GM21717 (cell line): ENCODE measurements at regions not wholly inside any gene's neighbourhood (a gene's known extent, or its start where the extent isn't known, plus 50 kb on each side); places are given as distances from the start of the nearest gene placed in this dataset.

Experiments
- ATAC-seq: cut with Tn5 transposase; IDR thresholded peaks from one replicate; pipeline ENCODE4 v1.9.1; 2021; ENCODE audit warnings: mild to moderate bottlenecking, moderate library complexity; ENCODE audit not compliant: unreplicated experiment

GRCh38 chr3:146854523-146854922, 249.4 kb upstream of the PLSCR5 start:
- no peak for ATAC-seq

- ATAC-seq: no peak
Measured at GRCh38 chr3:146851665-146852064, 246.5 kb upstream of the PLSCR5 start.

DNA sequence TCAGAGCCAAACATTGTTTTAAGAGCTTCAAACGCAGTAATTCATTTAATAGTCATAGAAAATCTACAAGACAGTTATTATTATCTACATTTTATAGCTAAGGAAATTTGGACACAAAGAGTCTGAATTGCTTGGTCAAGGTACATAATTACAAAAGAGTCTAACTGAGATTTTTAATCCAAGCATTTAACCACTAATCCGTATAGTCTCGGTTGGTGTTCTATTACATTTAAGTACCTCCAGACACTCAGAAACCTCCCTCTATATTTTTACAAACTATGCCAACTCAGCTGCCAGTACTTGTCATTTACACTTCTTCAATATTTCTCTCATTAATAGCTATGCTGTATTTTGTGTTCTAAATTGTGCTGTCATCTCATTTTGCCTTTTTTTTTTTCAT, 240.2 kb upstream of the PLSCR5 start:
- ATAC-seq: no peak

DNA sequence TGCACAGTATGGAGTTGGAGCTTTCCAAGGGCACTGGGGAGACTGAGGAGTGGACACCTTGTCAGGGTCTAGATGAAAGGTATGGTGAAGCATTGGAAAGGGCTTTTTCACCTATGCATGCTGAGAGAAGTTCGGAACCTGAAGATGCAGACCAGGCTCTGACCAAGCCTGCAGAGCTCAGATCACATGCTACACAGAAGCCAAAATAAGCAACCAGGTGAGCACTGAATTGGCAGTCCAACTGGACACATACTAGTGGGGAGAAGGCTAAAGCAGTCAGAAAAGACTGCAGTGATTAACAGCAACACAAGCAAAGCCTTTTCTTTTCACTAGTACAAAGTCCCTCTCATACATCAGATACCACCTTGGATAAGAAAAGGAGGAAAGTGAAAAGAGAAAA, 238.3 kb upstream of the PLSCR5 start:
- ATAC-seq: no peak

- no peak for ATAC-seq
Measured at GRCh38 chr3:146839727-146840375, 234.7 kb upstream of the PLSCR5 start.

DNA sequence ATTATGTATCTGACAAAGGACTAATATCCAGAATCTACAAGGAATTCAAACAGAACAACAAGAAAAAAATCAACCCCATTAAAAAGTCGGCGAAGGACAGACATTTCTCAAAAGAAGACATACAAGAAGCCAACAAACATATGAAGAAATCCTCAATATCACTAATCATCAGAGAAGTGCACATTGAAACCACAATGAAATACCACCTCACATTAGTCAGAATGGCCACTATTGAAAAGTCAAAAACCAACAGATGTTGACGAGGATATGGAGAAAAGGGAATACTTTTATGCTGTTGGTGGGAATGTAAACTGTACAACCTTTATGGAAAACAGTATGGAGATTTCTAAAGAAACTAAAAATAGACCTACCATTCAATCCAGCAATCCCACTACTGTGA, 233.1 kb upstream of the PLSCR5 start:
- ATAC-seq: no peak

- ATAC-seq: no peak
Measured at GRCh38 chr3:146834917-146835316, 229.8 kb upstream of the PLSCR5 start.

DNA sequence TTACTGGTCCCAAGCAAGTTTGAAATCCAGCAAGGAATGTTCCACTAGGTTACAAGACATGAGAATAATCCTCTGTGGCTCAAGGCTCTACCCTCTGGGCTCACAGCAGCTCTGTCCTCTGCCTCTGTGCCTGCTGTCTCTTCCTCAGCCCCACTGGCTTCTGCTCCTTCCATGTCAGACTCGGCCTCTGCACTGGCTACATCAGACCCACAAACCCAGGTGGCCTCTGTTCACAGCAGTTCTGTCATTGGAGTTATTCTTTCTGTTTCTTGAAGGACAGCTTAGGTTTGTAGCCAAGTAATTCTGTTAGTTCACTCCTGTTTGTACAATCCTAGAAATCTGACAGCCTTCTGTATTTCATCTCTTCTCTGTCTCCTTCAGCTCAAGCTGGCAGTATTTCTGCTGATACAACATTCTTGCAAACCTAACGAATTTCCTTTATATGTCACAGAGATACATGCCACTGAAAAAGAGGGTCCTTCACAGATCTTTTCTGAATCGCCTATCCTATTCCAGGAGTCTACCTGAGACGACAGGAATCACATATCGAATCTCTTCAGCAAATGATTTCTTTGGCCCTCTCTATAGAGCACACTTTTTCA, 227.8 kb upstream of the PLSCR5 start:
- no peak for ATAC-seq

DNA sequence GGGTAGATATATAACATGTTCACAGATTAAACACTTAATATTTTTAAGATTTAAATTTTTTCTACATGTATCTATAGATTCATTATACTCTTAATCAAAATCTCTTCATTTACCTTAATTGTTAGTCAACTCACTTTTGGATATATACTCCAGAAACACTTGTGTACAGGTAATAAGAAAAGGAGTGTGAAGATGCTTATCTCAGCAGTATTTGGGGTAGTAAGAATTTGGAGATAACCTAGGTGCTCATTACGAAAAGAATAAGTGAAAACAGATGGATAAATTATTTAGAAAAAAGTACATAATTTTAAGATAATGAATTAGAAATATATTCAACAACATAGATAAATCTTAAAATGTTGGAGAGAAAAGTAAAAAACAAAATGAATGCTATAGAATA, 226.5 kb upstream of the PLSCR5 start:
- ATAC-seq: no peak

GRCh38 chr3:146830231-146830630, 225.1 kb upstream of the PLSCR5 start:
- no peak for ATAC-seq

GRCh38 chr3:146827836-146828235, 222.7 kb upstream of the PLSCR5 start:
- no peak for ATAC-seq

- ATAC-seq: no peak
Measured at GRCh38 chr3:146823622-146824021, 218.5 kb upstream of the PLSCR5 start.

DNA sequence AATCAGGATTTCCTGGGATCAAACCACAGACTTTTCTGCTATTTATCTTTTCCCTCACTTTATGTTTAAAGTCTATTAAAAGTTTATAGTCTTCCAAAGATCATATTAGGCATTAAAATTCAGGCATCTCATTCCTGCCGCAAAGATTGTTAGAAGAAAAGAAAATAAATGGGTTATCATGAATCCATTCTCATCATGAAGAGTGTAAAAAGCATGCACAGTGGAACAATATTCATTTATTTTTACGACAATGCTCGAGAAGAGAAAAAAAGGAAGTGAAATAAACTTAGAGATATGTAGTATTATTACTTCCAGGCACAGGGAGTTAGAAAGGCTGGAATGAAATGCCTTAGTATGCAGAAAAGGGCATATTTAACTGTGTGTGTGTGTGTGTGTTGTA, 213.7 kb upstream of the PLSCR5 start:
- no peak for ATAC-seq

- no peak for ATAC-seq
Measured at GRCh38 chr3:146818301-146818700, 213.2 kb upstream of the PLSCR5 start.

- ATAC-seq: no peak
Measured at GRCh38 chr3:146817704-146818103, 212.6 kb upstream of the PLSCR5 start.

GRCh38 chr3:146814601-146815315, 209.6 kb upstream of the PLSCR5 start:
- no peak for ATAC-seq

GRCh38 chr3:146813496-146813895, 208.3 kb upstream of the PLSCR5 start:
- ATAC-seq: no peak

GRCh38 chr3:146803745-146804144, 198.6 kb upstream of the PLSCR5 start:
- ATAC-seq: no peak

GRCh38 chr3:146801492-146801891, 196.3 kb upstream of the PLSCR5 start:
- no peak for ATAC-seq

- no peak for ATAC-seq
Measured at GRCh38 chr3:146800484-146800883, 195.3 kb upstream of the PLSCR5 start.

GRCh38 chr3:146796078-146796477, 190.9 kb upstream of the PLSCR5 start:
- no peak for ATAC-seq

DNA sequence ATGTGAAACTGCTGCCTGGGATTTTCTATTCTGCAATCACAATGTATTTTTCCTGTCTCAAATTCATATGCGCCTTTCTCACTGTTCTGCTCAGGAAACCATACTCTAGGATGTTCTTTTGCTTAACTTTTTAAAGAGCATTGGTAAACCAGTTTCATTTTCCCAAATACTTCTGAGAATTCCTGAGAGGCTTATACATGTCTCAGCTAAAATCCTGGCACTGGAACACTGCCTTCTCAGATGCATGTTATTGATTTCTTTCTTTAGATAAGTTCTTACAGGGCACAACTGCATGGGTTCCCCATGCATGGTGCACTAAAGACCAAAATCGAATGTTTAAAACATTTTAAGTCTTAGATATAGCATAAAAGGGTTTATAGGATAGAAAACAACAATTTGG, 178.3 kb upstream of the PLSCR5 start:
- no peak for ATAC-seq
